Naive B cell (primary cell): ENCODE measurements at regions not wholly inside any gene's neighbourhood (a gene's known extent, or its start where the extent isn't known, plus 50 kb on each side); places are given as distances from the start of the nearest gene placed in this dataset.

Experiments
- ATAC-seq, 2 donors: fragments of 150-1000 bp; cut with Tn5 transposase; 2 replicates each; pipeline ENCODE4 v1.10.0; 2021; ENCODE audit warnings: low read depth in 2 of 2, mild to moderate bottlenecking in 2 of 2, moderate library complexity in 2 of 2
- DNase-seq: peaks from one replicate; pipeline ENCODE4 v3.0.0; 2022
- H3K27ac Mint-ChIP-seq, 6 donors: one replicate each; pipeline ENCODE4 v1.8.0; 2020 to 2022; ENCODE audit warnings: mild to moderate bottlenecking in 6 of 6, mixed read lengths in 6 of 6, moderate library complexity in 5 of 6, inconsistent platforms in 2 of 6
- H3K27me3 Mint-ChIP-seq, 3 donors: one replicate each; pipeline ENCODE4 v1.8.0; 2021 to 2022; ENCODE audit warnings: mixed read lengths in 3 of 3, mild to moderate bottlenecking in 1 of 3
- H3K36me3 Mint-ChIP-seq, 2 donors: one replicate each; pipeline ENCODE4 v1.8.0; 2020 to 2022; ENCODE audit warnings: mixed read lengths in 2 of 2, inconsistent platforms in 1 of 2, mild to moderate bottlenecking in 1 of 2
- H3K4me1 Mint-ChIP-seq, 3 donors: one replicate each; pipeline ENCODE4 v1.8.0; 2020 to 2022; ENCODE audit warnings: mixed read lengths in 3 of 3, inconsistent platforms in 1 of 3, mild to moderate bottlenecking in 1 of 3, moderate library complexity in 1 of 3
- H3K4me3 Mint-ChIP-seq, 8 donors: one replicate each; pipeline ENCODE4 v1.8.0; 2020 to 2022; ENCODE audit warnings: mild to moderate bottlenecking in 8 of 8, mixed read lengths in 8 of 8, moderate library complexity in 8 of 8, inconsistent platforms in 2 of 8
- H3K9me3 Mint-ChIP-seq, 7 donors: one replicate each; pipeline ENCODE4 v1.8.0; 2020 to 2022; ENCODE audit warnings: mixed read lengths in 7 of 7, mild to moderate bottlenecking in 5 of 7, inconsistent platforms in 2 of 7, moderate library complexity in 1 of 7

DNA sequence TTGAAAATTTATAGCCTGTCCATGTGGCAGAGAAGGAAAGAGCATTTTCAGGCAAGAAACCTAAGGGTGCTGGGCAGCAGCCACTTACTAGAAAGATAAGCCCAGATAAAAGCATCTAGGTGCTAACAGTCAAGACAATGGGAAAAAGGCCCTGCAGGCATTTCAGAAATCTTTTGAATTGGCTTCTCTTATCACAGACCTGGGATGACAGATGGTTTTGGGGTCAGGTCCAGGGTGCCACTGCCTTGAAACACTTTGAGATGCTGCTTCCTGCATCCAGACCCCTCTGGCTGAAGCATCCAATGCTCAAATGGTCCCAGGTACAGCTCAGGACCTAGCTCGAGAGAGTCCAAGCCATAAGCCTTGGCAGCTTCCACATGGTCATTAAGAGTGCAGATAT, 466.5 kb downstream of the FSCB start:
- DNase-seq (no peak), ATAC-seq (no peak)
- no peaks in the 10 kb centered on the region for H3K36me3 Mint-ChIP-seq
- peaks cover 6 to 30% (median 15%) of the 10 kb centered on the region in 7 donors for H3K9me3 Mint-ChIP-seq
- no peaks in the 10 kb centered on the region for H3K4me1 Mint-ChIP-seq
- no peak overlapping the region for H3K4me3 Mint-ChIP-seq
- H3K27me3 Mint-ChIP-seq, result no peaks in the 10 kb centered on the region
- H3K27ac Mint-ChIP-seq, result no peak overlapping the region

DNA sequence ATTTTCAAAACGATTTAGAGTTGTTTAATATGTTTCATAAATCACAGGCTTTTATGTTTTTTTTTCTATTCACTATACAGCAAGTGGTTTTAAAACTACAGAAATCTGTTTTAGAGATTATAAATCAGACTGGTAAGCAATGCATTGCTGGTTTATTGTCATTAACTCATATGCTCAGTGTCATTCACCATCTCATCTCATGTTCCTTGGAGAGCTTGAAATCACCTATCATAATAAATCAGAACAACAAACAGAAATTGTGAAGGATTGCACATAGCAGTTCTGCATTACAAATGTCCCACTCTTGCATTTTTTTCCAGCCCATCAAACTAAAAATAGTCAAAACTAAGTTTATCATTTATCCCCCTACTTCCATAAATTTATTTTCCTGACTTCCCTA, 470.8 kb downstream of the FSCB start:
- ATAC-seq, result no peak

DNA sequence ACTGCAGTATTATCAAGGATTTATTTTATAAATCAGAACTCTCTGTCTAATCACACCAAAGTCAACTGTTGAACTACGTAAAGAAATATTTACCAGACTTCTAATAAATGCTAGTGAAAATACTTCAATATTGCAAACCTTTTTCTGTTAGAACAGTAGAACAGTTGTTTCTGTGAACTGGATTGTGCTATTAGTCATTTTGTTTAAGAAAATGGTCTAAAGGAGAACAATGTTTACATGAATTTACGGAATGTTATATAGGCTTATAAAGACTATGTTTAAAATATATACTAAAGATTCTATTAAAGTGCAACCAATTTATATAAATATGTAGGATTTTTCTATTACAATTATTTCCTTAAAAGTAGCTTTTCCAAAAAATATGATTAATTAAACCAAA, 471.4 kb downstream of the FSCB start:
- H3K4me1 Mint-ChIP-seq, result no peaks in the 10 kb centered on the region
- H3K27me3 Mint-ChIP-seq, result no peaks in the 10 kb centered on the region
- H3K27ac Mint-ChIP-seq, result no peak overlapping the region
- no peaks in the 10 kb centered on the region for H3K36me3 Mint-ChIP-seq
- no peak for DNase-seq
- no peak for ATAC-seq
- peaks cover 8 to 30% (median 15%) of the 10 kb centered on the region in 7 donors for H3K9me3 Mint-ChIP-seq
- H3K4me3 Mint-ChIP-seq, result no peak overlapping the region

More for the DNA sequence above, 470.8 kb downstream of the FSCB start:
- no peaks in the 10 kb centered on the region for H3K27me3 Mint-ChIP-seq
- no peaks in the 10 kb centered on the region for H3K4me1 Mint-ChIP-seq
- H3K4me3 Mint-ChIP-seq, result no peak overlapping the region
- H3K36me3 Mint-ChIP-seq, result no peaks in the 10 kb centered on the region
- H3K9me3 Mint-ChIP-seq, result peaks cover 8 to 30% (median 15%) of the 10 kb centered on the region in 7 donors
- DNase-seq, result no peak
- no peak overlapping the region for H3K27ac Mint-ChIP-seq

DNA sequence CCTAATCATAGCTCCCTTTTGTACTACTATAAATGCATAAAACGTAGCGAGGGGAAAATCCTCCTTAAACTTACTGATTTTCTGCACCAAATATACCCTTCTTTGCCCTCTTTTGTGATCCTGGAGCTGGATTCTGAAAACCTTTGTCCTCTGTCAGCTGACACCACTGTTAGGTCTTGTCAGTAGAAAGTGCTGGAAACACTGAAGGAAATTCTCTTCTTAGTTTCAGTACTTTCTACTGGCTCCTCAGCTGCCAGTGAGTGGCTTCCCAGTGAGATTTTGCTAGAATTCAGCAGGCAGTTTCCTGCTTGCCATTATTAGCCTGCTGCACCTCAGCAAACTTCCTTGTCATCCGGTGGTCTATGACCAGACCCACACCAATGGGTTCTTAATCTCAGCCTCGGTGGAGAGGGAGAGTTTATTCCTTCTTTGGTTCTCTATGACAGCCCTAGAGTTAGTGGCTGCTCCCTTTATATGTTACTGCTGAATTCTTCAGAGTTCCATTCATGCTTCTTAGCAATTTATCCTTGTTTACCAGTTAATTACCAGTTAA, 476.2 kb downstream of the FSCB start:
- ATAC-seq (no peak), DNase-seq (no peak)
- Mint-ChIP-seq H3K27ac (no peak overlapping the region), H3K27me3 (no peaks in the 10 kb centered on the region), H3K4me3 (no peak overlapping the region), H3K9me3 (peaks cover 0 to 4% (median 0%) of the 10 kb centered on the region in 7 donors), H3K4me1 (no peaks in the 10 kb centered on the region), H3K36me3 (no peaks in the 10 kb centered on the region)

DNA sequence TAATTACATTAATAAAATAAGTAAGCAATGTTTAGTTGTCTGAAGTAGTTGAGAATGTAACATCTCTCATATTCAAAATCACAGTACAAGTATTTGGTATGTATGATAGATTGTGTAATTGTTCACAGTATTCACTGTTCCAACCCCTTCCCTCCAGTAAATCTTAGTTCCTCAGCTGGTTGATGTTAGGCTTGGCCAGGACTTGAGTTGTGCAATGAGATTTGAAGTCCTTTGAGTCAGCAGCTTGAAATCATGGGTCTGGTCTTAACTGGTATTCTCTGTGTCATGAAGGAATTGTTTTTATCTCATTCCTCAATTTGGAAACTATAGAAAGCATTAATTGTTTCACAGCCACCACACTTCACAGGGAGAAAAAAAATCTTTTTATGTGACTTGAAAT, 477.1 kb downstream of the FSCB start:
- Mint-ChIP-seq H3K9me3 (peaks cover 0 to 4% (median 0%) of the 10 kb centered on the region in 7 donors), H3K4me3 (no peak overlapping the region), H3K4me1 (no peaks in the 10 kb centered on the region), H3K27me3 (no peaks in the 10 kb centered on the region), H3K27ac (no peak overlapping the region), H3K36me3 (no peaks in the 10 kb centered on the region)
- no peak for ATAC-seq
- DNase-seq, result no peak

DNA sequence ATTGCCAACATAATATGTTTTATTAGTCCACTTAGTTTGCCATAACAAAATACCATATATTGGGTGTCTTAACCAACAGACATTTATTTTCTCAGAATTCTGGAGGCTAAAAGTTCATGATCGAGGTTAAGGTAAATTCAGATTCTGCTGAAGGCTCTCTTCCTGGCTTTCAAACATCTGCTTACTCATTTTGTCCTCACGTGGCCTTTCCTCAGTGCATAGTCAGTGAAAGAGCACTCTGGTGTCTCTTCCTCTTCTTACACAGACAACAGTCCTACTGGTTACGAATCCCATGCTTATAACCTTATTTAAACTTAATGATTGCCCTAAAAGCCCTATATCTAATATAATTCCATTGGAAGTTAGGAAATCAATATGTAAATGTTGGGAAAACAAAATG, 479.7 kb downstream of the FSCB start:
- H3K27ac Mint-ChIP-seq, result no peak overlapping the region
- no peak for ATAC-seq
- H3K4me1 Mint-ChIP-seq, result no peaks in the 10 kb centered on the region
- no peaks in the 10 kb centered on the region for H3K36me3 Mint-ChIP-seq
- H3K9me3 Mint-ChIP-seq, result peaks cover 0 to 11% (median 5%) of the 10 kb centered on the region in 7 donors
- no peak for DNase-seq
- no peaks in the 10 kb centered on the region for H3K27me3 Mint-ChIP-seq
- H3K4me3 Mint-ChIP-seq, result no peak overlapping the region

DNA sequence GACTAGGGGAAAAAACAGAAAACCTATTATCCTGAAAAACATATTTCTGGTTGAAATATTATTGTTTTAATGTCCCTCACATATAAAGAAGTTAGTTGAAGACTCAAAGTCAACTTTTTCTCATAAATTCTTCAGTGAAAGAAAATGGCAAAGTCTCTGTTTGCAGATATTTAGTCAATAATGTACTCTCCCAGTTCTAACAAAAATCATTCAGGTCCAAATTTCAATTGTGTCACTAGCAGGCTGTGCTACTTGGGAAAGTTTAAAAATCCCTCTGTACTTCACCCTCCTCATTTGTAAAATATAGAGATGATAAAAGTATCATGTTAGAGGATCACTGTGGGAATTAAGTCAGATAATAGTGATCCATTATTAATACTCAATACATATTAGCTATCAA, 496.5 kb downstream of the FSCB start:
- H3K27me3 Mint-ChIP-seq, result no peaks in the 10 kb centered on the region

GRCh38 chr14:44010071-44010470, 497.0 kb downstream of the FSCB start:
- no peak overlapping the region for H3K4me3 Mint-ChIP-seq
- H3K27me3 Mint-ChIP-seq, result no peaks in the 10 kb centered on the region
- peaks cover 3 to 16% (median 5%) of the 10 kb centered on the region in 7 donors for H3K9me3 Mint-ChIP-seq
- H3K36me3 Mint-ChIP-seq, result no peaks in the 10 kb centered on the region
- H3K4me1 Mint-ChIP-seq, result no peaks in the 10 kb centered on the region
- no peak for ATAC-seq
- no peak for DNase-seq
- H3K27ac Mint-ChIP-seq, result no peak overlapping the region

More for the DNA sequence above, 496.5 kb downstream of the FSCB start:
- Mint-ChIP-seq H3K9me3 (peaks cover 3 to 16% (median 7%) of the 10 kb centered on the region in 7 donors), H3K36me3 (no peaks in the 10 kb centered on the region), H3K4me3 (no peak overlapping the region), H3K4me1 (no peaks in the 10 kb centered on the region), H3K27ac (no peak overlapping the region)
- ATAC-seq (no peak), DNase-seq (no peak)

DNA sequence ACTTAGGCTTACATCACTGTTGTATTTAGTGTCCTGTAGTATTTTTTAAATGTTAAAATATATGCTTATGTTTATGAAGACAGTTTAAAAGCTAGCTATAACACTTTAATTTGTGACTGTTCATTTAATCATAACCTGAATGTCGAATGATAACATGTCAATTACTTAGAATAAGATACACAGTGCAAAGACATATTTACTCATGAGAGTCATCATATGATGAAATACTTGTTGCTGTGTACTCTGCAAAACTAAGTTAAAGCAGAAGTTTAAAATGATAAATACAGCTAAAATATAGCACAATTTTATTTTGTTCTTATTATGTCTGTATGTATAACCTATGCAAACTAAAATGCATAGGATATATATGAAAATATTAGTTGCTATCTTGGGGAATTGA, 497.4 kb downstream of the FSCB start:
- no peaks in the 10 kb centered on the region for H3K27me3 Mint-ChIP-seq
- peaks cover 5 to 16% (median 8%) of the 10 kb centered on the region in 7 donors for H3K9me3 Mint-ChIP-seq
- H3K27ac Mint-ChIP-seq, result no peak overlapping the region
- no peaks in the 10 kb centered on the region for H3K4me1 Mint-ChIP-seq
- no peak for ATAC-seq
- DNase-seq, result no peak
- no peaks in the 10 kb centered on the region for H3K36me3 Mint-ChIP-seq
- no peak overlapping the region for H3K4me3 Mint-ChIP-seq

DNA sequence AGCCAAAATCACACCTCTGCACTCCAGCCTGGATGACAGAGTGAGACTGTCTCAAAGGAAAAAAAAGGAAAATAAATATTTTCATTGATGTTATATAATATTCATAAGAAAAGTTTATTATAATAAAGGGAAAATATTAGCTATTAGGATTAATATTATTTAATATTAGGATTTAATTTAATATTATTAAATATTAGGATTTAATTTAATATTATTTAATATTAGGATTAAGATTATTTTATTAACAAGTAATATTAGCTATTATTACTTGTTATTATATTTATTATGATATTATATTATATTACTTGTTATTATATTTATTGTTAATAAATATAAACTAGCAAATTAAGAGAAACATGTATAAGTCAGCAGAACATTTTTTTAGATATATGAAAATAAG, 518.1 kb downstream of the FSCB start:
- Mint-ChIP-seq H3K4me3 (no peak overlapping the region), H3K27ac (no peak overlapping the region), H3K27me3 (no peaks in the 10 kb centered on the region), H3K4me1 (no peaks in the 10 kb centered on the region), H3K36me3 (no peaks in the 10 kb centered on the region), H3K9me3 (peaks cover 0 to 2% (median 0%) of the 10 kb centered on the region in 7 donors)
- DNase-seq (no peak), ATAC-seq (no peak)

- Mint-ChIP-seq H3K27ac (no peak overlapping the region), H3K4me1 (no peaks in the 10 kb centered on the region), H3K9me3 (peaks cover 0 to 16% (median 2%) of the 10 kb centered on the region in 7 donors), H3K27me3 (no peaks in the 10 kb centered on the region), H3K4me3 (no peak overlapping the region), H3K36me3 (no peaks in the 10 kb centered on the region)
- no peak for ATAC-seq
- DNase-seq, result no peak
These were observed 523.4 kb downstream of the FSCB start for GRCh38 chr14:43983721-43984120.

DNA sequence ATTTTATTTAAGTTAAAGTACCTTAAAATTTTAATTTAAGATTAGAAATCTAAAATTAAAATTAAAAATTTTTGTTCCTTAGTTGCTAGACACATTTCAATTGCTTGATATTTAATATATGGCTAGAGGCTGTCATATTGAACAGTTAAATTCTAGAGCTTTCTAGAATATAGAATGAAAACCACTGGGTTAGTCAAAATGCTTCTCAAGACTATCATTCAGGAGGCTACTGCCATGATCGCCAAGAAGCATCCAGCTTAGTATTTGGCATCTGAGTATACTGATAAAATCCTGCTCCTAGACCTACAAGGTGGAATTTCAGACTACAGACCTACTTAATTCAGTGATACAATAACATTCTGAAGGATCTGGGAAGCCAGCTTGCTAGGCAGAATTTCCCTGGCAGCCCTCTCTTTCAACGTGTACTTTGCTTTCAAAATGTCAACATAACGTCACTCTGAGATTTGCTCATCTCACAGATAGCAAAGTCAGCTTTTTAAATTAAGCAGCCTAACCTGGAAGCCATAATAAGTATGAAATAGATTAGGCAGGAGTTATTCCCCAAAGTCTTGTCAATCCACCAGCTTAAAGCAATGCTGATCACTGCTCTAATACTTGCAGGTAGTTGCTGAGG, 525.8 kb downstream of the FSCB start:
- Mint-ChIP-seq H3K9me3 (peaks cover 0 to 19% (median 4%) of the 10 kb centered on the region in 7 donors), H3K27ac (no peak overlapping the region), H3K27me3 (no peaks in the 10 kb centered on the region), H3K4me3 (no peak overlapping the region), H3K4me1 (no peaks in the 10 kb centered on the region), H3K36me3 (no peaks in the 10 kb centered on the region)
- DNase-seq (no peak), ATAC-seq (no peak)

DNA sequence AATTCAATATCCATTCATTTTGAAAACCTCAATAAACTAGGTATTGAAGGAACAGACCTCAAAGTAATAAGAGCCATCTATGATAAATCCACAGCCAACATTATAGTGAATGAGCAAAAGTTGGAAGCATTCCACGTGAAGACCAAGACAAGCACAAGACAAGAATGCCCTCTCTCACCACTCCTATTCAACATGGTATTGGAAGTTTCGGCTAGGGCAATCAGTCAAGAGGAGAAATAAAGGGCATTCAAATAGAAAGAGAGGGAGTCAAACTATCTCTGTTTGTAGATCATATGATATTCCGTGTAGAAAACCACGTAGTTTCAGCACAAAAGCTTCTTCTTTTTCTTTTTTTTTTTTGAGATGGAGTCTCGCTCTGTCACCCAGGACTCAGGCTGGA, 550.3 kb downstream of the FSCB start:
- ATAC-seq (no peak), DNase-seq (no peak)
- peaks cover 0 to 8% (median 4%) of the 10 kb centered on the region in 7 donors for H3K9me3 Mint-ChIP-seq
- H3K4me3 Mint-ChIP-seq, result no peak overlapping the region
- no peaks in the 10 kb centered on the region for H3K27me3 Mint-ChIP-seq
- H3K36me3 Mint-ChIP-seq, result no peaks in the 10 kb centered on the region
- no peaks in the 10 kb centered on the region for H3K4me1 Mint-ChIP-seq
- no peak overlapping the region for H3K27ac Mint-ChIP-seq

GRCh38 chr14:43949400-43949799, 557.7 kb downstream of the FSCB start:
- DNase-seq (no peak), ATAC-seq (no peak)
- Mint-ChIP-seq H3K36me3 (no peaks in the 10 kb centered on the region), H3K27me3 (no peaks in the 10 kb centered on the region), H3K4me1 (no peaks in the 10 kb centered on the region), H3K27ac (no peak overlapping the region), H3K4me3 (no peak overlapping the region), H3K9me3 (peaks cover 0 to 2% (median 0%) of the 10 kb centered on the region in 7 donors)
